ENCODE measurements at regions not wholly inside any gene's neighbourhood (a gene's known extent, or its start where the extent isn't known, plus 50 kb on each side); places are given as distances from the start of the nearest gene placed in this dataset.
A peak's percentile ranks its signal among the peaks of the same experiment; 100 is the strongest.
"Not testable (repeated sequence)": the region's sequence is repeated elsewhere in the genome, so short reads cannot be mapped to it uniquely, and the experiment has no call there.

GRCh38 chr17:77533697-77534096 is 392.9 kb downstream of the SEC14L1 start:
- not testable (repeated sequence) for DNase-seq

- no peak for DNase-seq
Observed at GRCh38 chr17:77534137-77534536, 393.4 kb downstream of the SEC14L1 start.

- no peak for DNase-seq
Observed at GRCh38 chr17:77535435-77535834, 394.7 kb downstream of the SEC14L1 start.

- no peak for DNase-seq
Observed at GRCh38 chr17:77535892-77536291, 395.1 kb downstream of the SEC14L1 start.

GRCh38 chr17:77537566-77537965 is 396.8 kb downstream of the SEC14L1 start:
- DNase-seq, result no peak

GRCh38 chr17:77540531-77540930 is 399.8 kb downstream of the SEC14L1 start:
- no peak for DNase-seq

GRCh38 chr17:77540975-77541374 is 400.2 kb downstream of the SEC14L1 start:
- no peak for DNase-seq

GRCh38 chr17:77542011-77542410 is 401.2 kb downstream of the SEC14L1 start:
- DNase-seq, result no peak

- DNase-seq, result peak; percentile 48
Observed at GRCh38 chr17:77542551-77543490, 402.1 kb downstream of the SEC14L1 start.

GRCh38 chr17:77543801-77544200 is 403.0 kb downstream of the SEC14L1 start:
- no peak for DNase-seq

- no peak for DNase-seq
Observed at GRCh38 chr17:77544347-77545110, 403.8 kb downstream of the SEC14L1 start.

GRCh38 chr17:77546772-77547241 is 406.0 kb downstream of the SEC14L1 start:
- DNase-seq, result no peak

- no peak for DNase-seq
Observed at GRCh38 chr17:77548967-77549366, 408.2 kb downstream of the SEC14L1 start.

GRCh38 chr17:77549726-77550366 is 408.7 kb upstream of the TNRC6C start:
- DNase-seq, result no peak

- DNase-seq, result no peak
Observed at GRCh38 chr17:77553459-77554066, 404.9 kb upstream of the TNRC6C start.

GRCh38 chr17:77555121-77555591 is 403.3 kb upstream of the TNRC6C start:
- DNase-seq, result no peak

GRCh38 chr17:77555741-77556291 is 402.7 kb upstream of the TNRC6C start:
- no peak for DNase-seq

- no peak for DNase-seq
Observed at GRCh38 chr17:77556383-77557061, 402.0 kb upstream of the TNRC6C start.

- no peak for DNase-seq
Observed at GRCh38 chr17:77558846-77559626, 399.5 kb upstream of the TNRC6C start.

GRCh38 chr17:77560381-77560780 is 398.1 kb upstream of the TNRC6C start:
- DNase-seq, result no peak

- DNase-seq, result no peak
Observed at GRCh38 chr17:77560841-77561240, 397.7 kb upstream of the TNRC6C start.
